ENCODE measurements at regions not wholly inside any gene's neighbourhood (a gene's known extent, or its start where the extent isn't known, plus 50 kb on each side); places are given as distances from the start of the nearest gene placed in this dataset.

DNA sequence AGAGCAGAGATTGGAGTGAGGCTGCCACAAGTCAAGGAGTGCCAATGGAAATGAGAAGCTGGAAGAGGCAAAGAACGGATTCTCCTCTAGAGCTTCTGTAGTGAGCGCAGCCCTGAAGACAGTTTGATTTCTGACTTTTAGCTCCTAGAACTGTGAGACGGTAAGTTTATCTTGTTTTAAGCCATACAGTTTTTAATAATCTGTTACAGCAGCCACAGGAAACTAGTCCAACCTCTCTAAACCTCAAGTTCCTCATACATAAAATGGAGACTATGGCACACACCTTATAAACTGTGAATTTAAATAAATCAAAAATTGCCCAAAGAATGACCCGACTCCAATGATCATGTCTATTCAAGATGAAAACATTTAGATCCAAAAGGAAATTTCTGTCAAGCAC, 596.5 kb downstream of the BCL11A start:
- DNase-seq: no peak

DNA sequence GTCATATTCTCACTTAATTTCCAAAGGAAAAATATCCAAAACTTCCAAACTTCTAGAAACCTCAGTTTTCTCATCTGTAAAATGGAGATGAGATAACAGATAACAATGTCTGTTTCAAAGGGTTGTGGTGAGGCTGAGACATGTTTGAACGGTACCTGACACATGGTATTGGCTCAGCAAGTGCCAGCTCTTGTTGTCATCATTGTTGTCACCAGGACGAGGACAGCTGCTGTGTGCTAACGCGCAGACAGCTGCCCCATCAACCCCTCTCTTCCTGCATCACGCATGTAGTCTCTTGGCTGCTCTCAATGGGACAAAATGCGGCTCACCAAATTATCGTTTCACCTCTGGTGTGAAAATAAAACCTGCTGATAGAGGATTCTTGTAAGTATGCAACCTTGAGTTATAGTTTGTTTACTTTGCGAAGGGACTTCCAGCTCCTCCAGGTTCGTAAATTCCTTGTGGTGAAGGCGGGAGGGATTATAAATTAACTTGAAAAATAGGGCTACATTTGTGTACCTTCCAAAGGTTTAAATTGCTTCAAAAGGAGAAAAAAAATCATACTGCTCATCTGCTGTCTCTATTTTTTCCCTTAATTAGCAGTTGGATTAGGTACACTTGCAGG, 605.4 kb downstream of the BCL11A start:
- no peak for DNase-seq

DNA sequence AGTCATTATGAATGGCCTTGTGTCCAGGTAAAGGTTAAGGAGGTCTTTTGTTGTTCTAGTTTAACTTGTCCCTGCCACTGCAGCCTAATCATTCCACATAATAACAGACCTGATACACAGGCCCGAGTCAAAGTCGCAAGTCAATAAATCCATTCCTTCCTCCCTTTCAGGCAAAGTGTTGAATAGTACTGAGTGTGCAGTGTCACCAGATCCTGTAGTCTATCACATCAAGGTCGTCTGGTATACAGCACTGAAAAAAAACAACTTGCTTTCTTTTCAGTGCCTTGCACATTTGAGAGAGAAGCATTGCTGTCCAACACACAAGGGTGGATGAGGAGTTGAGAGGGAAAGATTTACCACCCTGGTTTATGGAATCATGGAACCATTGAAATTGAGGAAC, 606.2 kb downstream of the BCL11A start:
- DNase-seq: no peak

DNA sequence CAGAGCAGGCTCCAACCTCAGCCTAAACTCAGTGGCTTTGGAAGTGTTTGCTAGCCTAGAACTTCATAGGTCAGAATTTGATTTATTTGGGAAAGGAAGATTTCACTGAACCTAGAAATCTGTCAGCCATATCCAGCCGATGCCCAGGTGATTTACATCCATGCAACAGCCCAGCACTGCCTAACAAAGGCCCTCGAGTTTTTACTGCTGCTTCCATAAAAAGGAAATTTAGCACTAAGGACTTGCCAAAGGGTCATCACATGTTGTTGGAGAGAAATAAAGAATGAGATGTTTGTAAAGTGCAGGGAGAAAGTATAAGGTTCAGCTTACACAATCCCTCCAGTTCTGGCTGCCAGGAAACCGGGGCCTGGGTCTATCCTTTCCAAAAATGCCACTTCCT, 614.2 kb downstream of the BCL11A start:
- no peak for DNase-seq

DNA sequence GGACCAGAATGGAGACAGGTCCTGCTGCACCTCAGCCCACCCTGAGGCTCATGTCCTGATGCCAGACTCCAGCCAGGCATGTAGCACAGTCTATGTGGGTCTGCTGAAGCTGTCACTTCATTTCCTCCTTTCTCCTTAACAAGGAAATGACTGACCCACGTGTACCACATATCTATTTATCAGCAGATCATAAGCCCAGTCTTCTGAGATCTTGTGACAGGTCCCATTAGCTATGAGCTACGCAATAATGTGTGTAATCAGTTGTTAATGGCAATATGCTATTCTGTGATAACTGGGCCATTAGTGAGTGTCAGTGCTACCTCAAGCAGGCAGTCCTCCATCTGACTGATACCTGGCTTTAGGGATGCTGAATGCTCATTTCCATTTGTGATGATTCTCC, 615.3 kb downstream of the BCL11A start:
- no peak for DNase-seq

DNA sequence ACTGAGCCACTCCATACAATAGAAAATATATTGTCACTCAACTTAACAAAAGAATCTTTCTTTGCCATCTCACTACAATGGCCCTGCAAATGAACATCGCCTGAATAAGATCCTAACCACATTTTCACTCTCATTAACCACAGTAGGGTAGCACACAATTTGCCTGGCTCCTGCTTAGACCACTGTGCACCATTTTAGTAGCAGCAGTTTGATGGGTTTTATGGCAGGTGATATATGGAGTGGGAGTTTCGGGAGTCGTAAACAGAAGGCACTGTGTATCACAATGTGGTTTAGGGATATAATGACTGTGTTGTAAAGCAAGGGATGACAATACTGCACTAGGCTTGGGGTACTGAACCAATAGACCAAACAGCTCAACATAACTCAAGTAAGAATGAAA, 617.4 kb downstream of the BCL11A start:
- no peak for DNase-seq

DNA sequence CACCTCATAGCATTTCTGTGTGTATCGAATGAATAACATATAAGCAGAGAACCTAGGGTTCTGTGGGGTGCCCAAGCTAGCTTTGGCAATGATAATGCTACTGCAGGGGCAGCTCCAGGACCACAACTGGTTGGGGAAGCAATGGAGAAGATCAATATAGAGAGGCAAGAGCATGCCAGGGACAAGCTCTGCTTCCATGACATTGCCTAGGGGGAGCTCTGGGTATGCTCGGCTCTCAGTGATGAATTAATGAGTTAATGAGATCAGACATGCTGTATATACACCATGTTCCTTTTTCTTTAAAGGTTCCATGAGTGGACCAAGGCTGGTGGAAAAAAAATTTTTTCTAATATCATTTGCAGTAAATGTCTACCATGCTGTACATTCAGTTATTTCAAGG, 618.4 kb downstream of the BCL11A start:
- no peak for DNase-seq

DNA sequence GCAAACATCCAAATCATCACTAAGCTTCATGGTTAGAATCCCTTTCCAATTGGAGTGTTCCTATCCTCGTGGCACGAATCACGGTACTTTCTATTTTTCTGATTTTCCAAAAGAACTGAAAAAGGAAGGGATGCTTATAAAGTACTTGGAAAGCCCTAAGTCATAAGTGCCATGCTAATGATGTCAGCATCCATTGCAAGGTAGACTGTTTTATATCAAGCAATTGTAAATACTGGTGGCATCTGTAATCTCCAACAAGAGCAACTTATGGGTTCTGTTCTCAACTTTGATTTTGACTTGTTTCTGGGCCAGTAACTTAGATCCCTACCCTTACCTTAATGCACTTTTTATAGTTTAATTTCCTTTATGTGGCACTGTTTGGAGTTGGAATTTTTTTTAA, 619.5 kb downstream of the BCL11A start:
- DNase-seq: no peak

DNA sequence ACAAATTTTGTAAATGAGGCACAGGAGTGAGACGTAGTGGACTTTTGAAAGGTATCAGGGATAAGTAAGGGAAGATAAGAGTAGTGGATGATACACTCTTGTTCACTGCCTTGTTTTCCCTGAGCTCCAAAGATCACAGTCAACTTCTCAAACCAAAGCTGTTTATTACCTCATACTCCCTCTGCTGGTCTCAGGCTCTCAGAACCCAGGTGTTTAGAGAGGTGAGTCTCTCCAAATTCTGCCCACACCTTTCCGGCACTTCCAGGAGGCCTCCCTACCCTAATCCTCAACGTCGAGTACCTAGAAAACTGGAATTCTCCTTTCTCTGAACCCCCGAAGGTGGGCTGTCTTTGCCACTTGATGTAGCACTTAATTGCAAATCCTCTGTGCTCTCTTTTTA, 621.1 kb downstream of the BCL11A start:
- no peak for DNase-seq

DNA sequence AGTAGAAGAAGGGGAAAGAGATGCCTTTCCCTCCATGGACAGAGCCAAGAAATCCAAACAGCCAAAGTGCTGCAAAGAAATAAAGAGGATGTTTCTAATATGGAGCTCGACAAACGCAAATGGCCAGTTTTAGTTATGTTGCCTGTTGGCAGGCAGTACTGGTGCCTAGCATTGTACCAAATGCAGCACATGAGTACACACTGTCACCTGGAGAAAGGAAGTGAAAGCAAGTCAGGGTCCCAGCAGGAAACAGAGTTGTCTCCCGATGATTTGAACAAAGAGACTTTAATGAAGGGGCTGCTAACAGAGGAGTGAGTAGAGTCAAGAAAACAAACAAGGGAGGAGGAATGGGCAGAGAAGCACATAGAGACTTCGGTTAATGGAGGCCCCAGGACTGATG, 623.0 kb downstream of the BCL11A start:
- no peak for DNase-seq

DNA sequence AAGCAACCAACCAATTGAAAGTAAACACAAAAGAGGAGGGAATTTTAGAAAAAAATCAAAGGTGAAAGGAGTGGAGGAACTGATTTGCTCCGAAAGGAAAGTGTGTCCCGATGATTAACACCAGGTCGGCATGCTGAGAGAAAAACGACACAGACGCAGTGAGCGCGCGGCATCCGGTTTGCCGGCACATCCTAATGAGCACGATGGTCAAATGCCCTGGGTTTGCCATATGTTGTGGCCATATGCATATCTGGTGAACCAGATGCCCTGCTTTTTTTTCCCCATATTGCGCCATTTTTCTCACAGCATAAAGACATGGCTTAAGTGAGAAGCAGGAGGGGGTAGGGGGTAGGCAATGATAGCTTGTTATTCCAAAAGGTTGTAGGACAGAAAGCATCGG, 626.7 kb downstream of the BCL11A start:
- DNase-seq: no peak

DNA sequence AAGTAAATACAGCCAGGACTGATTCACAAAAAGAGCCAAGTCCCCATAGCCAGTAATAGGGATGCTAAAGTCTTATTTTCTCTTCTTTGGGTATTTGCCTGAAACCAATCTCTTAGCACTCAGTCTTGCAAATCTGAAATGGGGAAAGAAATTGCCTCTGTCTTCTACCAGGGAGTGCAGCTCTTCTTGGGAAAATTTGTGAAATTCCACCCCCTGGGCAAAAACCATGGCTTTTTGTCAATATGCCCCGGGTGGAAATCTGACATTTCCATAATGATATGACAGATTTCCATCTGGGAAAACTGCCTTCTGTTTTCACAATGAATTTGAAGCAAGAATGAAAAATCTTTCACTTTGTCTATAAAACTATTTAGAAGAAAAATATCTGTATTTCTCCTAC, 628.1 kb downstream of the BCL11A start:
- DNase-seq: no peak

DNA sequence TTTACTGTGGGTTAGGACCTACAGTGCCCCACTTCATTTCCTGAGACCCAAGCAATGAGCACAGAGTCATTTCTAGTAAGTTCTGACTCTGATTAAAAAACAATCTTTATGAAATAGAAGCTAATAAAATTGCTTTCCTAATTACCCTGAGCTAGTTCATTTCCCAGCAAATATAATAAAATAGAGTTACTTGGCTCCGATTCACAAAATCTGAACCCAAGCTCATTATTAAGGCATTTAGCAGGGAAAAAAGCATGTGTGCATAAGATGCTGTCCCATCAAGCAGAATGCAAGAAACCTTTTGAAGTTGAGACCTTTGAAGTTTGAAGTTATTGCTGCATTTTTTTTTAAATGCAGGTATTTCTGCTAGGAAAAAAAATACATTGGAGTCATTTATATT, 629.1 kb downstream of the BCL11A start:
- no peak for DNase-seq

DNA sequence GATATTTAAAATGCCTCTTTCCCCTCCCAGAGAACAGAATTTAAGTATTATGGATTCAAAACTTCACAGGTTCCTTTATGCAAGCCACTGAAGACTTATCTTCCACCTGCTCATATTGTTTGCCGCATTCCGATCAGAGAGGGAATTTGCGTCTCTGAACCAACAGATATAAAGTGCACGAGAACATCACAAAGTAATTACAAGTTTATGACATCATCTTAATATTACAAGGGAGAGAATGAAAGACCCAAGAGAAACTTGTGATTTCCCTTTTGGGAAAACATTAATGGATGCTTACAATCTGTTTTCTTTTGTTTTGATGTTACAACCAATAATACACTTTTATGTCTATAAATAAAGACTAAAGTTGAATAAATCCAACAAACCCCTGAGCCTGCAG, 631.0 kb downstream of the BCL11A start:
- DNase-seq: no peak

DNA sequence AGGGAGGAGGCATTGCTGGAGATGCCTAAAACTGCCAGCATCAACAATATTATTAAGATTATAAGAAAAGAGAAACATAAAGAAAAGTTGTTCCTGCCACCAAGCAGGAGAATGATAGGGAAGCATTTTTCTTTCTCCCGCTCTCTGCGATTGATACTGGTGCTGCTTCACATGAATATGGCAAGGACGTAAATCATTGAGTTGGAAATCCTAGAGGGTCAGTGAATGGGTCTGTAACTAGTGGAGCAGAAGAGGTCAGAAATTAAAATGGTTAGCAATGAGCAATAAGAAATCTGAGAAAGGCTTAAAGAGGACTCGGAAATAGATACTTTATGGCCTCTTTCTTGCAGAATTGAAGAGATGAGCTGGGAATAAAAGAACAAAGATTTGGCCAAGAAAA, 631.7 kb downstream of the BCL11A start:
- no peak for DNase-seq

DNA sequence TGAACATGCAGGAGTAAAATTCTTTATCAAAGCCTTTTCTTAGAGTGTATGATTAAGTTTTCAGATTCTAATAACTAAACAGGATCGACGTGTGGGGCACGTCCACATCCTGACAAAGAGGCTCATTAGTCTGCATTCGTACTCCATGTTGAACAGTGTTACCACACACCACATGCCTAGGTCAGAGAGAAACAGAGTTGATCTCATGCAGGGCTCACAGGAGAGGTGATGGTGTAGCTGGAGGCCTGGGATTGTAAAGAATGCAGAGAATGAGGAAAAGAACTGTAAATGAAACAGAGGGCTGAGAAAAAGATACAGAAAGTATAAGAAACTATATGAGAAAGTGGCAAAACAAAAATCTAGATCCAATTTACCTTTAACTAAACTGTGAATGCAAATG, 632.5 kb downstream of the BCL11A start:
- no peak for DNase-seq

DNA sequence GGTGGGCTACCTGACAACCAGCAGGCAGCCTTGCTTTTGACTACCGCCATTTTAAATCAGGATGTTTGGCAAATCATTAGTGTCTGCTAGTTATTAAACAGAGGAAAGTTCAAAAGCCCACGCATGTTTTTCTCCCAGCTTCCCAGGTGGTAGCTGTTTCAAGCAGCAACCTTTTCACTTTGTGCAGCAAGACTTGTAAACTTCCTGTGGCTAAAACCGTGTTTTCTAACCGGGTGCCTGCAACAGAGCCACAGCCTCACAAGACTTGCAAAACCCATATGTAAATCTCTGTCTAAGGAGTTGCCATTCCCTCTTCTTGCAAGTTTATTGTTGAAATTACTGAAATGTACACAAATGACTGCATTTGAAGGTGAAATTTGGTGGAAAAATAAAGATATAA, 633.1 kb downstream of the BCL11A start:
- no peak for DNase-seq

DNA sequence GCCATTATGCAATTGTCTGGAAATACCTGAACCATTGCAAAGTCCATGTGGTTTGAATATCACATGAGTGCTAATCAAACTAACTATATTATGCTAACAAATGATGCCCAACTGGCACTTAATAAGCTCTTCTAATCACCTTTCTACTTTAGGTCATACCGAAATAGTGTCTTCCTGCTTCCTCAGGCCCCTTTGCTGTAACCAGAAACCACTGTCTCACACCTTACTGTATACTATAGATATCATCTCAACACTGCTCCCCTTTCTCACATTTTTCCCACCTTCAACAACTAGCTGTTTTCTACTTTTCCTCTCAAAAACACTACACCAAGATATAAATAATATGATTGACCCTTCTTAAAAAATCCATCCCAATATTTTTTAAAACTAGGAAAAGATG, 633.9 kb downstream of the BCL11A start:
- DNase-seq: no peak

DNA sequence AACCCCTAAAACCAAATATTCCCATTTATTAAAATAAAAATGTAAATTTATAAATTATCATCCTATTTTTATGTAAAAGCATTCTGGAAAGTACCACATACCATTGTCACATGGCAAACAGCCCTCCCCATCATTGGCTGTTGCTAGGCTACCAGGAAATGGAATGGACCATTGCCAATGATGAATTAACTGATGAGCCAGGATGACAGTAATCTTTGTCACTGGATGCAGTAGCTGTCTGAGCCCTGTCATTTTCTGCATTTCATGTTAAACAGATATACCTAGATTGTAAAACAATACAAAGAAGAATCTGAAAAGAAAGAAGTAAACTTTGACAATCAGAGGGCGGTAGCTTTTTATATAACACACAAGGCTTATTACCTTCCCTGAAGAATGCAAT, 641.4 kb downstream of the BCL11A start:
- peak; percentile 10 for DNase-seq

DNA sequence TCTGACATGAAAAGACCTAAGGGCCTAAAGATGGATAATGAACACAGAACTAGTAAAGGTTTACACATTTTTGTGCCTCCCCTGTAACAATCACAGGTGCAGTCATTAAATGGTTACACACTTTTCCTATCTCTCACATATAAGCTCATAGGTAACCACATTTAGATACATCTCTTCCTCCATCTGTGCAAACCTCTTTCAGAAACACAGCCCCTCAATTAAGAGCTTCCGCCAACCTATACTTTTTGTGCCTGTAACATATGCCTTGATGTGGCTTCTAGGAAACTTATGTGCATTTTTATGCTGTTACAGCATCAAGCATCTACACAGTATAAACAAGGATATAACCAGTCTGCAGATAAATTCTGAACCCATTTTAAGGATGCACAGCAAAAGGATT, 643.3 kb downstream of the BCL11A start:
- no peak for DNase-seq

DNA sequence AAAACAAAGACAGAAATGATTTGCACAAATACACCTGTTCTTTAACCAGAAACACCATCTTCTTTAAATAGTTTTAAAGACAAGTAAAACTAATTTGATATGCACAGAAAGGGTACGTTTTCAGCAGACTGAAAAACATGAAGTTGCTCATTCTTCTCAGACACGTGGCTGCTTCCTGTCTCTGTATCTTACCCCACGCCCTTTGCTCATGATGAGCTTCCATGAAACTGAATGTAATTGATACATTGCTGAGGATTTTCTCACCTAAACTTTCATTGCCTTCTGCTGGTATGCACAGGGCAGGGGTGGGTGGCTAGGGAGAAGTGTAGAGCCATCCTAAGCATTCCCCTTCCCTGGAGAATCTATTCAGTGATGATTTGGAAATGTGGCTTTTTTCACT, 644.3 kb downstream of the BCL11A start:
- DNase-seq: no peak

DNA sequence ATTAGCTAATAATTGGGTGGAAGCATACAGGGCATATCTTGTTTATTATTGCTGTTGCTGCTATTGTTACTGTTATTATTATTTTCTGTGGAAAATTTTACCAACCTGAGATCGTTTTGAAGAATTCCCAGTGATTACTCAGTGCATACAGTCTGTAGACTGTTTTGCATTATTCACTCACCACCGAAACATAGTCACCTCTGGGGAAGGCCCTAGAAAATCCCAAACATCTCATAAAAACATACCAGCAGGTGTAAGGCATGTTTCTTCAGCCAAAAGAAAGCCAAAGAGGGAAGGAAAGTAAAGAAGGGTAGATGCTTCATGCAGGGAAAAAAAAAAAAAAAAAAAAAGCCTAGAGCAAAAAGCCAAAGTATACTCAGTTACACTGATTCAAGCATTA, 647.7 kb downstream of the BCL11A start:
- DNase-seq: no peak

DNA sequence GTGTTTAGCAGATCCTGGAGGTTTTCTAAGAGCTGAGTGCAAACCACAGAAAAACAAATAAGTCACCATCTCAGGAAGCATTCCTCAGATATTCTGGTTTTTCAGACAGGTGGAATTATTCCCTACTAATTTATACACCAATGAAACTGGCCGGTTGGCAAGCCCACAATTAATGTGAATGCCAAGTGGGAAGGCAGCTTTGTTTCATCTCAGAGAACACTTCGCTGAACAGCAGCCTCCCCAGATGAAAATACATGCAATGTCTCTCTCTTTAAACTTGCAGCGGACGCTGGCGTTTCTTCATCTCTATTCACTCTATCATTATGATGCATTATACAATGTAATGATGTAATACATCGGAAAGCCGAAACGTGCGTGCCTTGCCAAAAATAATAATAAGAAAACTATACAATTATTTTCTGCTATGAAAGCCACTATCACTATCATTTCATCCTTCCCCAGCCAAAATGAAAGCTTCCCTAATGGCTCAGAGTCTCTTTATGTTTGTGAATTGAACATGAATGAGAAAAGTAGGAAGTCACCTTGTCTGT, 649.4 kb downstream of the BCL11A start:
- DNase-seq: no peak

DNA sequence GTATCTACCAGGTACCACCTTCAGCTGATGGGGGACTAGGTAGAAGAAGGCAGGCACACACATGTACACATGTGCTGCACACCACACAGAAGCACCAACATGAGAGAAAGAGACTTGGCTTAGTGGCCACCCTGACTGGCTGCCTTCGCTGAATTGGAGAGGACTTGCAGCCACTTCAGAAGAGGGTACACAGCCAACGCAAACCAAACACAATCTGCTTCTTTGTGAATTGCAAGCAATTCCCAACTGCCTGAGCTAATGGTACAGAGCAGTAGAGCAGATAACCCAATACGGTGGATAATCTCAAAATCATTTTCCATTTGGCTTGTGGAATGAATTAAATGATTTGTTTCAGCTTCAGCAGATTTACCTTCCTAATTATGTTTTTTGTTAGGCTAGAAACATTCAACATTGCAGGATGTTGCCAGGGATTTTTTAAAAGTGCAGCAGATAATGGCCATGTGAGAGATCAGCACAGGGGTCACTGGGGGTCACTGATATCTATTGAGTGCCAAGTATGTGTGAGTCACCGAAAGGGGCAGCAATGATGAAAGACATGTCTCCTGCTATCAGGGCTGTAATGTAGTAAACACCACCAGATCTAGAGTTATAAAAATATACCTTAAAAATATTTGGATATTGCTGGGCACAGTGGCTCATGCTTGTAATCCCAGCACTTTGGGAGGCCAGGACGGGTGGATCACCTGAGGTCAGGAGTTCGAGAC, 652.6 kb downstream of the BCL11A start:
- no peak for DNase-seq

DNA sequence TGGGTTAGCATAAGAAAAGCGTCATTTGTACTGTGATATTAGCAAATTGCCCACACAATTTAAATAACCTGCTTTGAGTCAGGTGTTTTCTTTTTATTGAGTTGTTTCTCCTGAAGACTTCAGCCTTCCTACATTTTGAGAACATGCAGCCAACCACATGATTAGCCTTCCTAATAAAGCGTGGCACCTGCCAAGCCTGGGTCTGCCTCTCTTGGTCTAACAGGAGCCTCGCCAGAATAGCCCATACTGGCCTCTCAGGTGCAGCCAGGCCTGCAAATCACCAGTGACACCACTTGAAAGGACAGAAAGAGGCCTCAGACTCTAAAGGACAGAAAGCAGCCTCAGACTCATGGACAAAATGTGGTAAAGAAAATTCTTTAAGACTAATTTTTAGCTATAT, 653.8 kb downstream of the BCL11A start:
- no peak for DNase-seq

All from fibroblast of skin of right quadriceps (primary cell).